DMS153 (cell line): ENCODE measurements at regions not wholly inside any gene's neighbourhood (a gene's known extent, or its start where the extent isn't known, plus 50 kb on each side); places are given as distances from the start of the nearest gene placed in this dataset.
"Not testable (repeated sequence)": the region's sequence is repeated elsewhere in the genome, so short reads cannot be mapped to it uniquely, and the experiment has no call there.

ENCODE experiments used
- DNase-seq: peaks from one replicate; lab custom pipeline; 2025; lab: John Stamatoyannopoulos, UW

GRCh38 chr3:74053970-74054516 is 429.3 kb upstream of the PDZRN3 start:
- no peak for DNase-seq

DNA sequence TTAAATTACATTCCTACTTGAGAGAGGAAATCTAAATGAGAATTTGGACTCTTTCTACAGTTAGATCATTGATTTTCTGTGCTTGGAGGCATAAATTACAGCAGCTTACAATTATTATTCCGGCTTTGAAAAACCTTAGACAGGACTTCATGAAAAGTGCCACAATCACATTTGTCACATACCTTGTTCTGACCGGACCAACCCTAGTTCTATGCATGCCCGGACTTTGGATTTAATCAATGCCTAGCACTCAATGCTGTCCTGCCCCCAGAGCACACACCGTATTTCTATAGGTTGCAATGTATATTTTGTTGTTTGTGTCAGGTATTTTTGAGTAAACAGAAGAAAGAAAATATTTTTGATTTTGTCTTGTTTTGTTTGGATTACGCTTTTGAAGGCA is 424.7 kb upstream of the PDZRN3 start:
- DNase-seq, result no peak

DNA sequence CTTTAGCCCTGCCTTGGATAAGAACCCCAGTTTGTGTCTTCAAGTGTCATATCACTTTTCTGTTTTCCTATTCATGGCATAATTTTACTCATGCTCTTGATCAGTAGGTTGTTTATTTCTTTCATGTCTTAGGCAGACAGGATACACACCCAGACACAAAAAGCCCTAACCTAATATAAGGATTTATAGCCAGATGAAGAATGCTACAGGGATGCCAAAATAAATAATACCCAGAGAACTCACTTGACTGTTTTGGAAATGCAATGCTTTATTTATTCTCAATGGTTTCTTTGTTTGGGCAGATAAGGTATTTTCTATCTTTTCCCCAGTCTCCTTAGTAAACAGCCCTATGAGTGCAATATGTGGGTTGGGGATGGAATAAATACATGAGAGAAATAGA is 424.0 kb upstream of the PDZRN3 start:
- DNase-seq, result no peak

DNA sequence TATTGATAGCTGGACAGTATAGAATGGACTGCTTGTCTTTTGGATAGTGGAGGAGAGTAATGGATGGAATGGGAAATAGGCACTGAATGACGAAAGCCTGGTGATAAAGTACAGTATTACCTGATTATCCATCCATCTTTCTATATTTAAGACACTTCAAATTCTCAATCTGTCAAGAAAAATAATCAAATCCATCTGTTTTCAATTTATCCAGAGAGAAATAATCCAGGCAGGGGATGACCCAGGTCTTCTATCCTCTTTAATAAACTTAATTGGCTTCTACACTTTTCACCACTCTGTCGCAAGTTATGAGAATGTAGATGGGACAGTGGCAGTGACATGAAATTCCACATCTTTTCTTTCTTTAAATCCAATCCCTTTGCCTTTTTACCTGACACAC is 420.3 kb upstream of the PDZRN3 start:
- DNase-seq, result no peak

- DNase-seq, result peak; percentile 9
These were observed 416.4 kb upstream of the PDZRN3 start for GRCh38 chr3:74041068-74041675.

- DNase-seq, result no peak
These were observed 414.4 kb upstream of the PDZRN3 start for GRCh38 chr3:74039105-74039504.

DNA sequence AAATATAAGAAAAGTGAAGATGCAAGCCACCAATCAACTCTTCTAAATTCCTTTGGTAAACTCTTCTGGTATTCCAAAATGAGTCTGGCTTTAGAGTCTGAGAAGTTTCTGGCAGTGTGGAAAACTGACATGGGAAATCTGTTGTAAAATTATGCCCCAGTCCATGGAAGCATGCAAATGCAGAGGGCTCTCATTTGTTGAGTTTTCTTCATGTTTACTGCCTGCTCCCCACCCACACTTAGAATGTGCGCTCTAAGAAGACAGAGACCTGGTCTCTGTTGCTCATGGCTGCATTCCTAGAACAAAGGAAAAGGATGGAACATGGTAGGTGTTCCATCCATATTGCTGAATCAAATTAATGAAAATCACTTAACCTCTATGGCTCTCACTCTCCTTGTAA is 411.8 kb upstream of the PDZRN3 start:
- no peak for DNase-seq

- no peak for DNase-seq
These were observed 411.4 kb upstream of the PDZRN3 start for GRCh38 chr3:74036102-74036501.

- DNase-seq, result no peak
These were observed 409.1 kb upstream of the PDZRN3 start for GRCh38 chr3:74033806-74034205.

DNA sequence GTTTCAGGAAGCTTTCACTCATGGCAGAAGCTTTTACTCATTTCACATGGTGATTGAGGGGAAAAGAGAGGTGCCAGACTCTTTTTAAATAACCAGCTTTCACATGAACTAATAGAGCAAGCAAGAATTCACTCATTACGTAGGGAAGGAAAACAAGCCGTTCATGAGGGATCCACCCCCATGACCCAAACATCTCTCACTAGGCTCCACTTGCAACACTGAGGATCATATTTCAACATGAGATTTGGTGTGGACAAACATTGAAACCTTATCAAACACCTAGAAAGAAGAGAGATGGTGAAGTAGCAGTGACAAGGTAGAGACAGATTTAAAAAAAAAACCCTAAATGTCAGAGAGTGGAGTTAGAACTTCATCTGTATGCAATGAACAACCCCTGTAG is 408.6 kb upstream of the PDZRN3 start:
- DNase-seq, result no peak

GRCh38 chr3:74027121-74027520 is 402.4 kb upstream of the PDZRN3 start:
- no peak for DNase-seq

DNA sequence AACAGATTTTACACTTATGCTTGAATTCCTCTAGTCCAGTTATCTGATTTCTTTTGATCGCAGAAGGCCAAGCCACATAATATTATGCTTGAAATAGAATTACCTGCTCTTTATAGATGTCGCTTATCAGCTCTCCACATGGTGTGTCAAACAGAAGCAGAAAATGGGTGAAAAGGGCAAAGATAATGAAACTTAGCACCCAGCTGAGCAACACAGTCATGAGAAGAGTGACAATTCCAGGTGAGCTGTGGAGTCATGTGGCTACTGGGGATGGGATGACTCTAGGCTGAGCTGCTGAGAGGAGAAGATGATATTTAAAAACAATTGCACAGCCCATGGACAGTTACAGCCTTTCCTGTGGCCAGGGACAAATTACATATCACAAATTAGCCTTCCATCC is 398.7 kb upstream of the PDZRN3 start:
- no peak for DNase-seq

DNA sequence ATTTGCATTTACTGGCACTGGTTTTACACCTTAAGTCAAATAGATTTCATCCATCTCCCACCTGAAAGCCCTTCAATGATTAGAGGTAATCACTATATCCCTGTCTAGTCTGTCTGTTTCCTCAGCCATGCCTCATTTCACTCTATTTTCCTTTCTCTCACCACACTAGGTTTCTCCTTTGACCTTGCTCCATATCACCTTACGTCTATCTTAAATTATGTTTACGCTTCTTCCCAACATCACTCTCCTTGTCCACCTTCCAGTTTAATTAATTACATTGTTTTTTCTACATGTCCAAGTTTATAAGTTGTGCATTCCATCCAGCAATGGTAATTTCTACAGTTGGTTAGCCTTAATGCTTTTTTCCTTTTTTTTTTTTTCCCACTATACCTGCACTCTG is 396.7 kb upstream of the PDZRN3 start:
- DNase-seq, result no peak

DNA sequence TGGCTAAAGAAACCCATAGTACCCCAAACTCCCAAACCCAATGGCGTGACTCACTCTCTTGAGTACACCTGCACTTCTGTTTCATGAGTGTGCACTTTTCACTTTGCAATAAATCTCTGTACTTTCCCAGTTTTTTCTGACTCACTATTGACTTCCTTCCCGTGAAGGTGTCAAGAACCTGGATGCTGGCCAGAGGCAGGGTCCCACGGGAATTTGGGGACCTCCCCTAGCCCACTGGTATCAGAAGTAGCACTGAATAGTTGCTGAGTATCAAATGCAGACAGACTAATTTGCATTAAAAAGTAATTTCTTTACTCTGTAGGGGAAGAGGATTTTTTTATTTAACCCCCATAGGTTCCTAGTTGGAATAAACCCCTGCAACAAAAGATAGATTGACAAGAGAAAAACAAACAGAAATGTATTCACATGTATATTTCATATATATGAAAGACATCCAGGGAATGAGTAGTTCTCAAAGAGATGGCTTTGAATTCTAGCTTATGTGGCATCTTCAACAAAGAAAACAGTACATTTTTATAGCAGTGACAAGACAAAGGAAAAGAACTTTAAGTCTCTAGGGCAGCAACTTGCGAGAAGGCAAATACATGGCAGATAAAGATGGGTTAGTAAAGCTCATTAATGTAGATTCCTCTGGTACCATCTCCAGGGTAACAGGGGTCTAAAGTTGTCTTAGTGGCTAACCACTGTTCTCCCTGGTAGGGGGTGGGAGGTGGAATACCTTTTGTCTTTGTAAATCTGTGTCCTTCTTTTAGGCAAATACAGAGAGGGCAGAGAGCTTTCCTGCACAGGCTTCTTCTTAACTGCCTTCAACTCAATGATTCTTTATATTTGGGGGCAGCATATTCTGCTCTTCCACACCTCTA is 385.5 kb upstream of the PDZRN3 start:
- DNase-seq, result peak; percentile 17

- DNase-seq, result no peak
These were observed 379.6 kb upstream of the PDZRN3 start for GRCh38 chr3:74004386-74004785.

DNA sequence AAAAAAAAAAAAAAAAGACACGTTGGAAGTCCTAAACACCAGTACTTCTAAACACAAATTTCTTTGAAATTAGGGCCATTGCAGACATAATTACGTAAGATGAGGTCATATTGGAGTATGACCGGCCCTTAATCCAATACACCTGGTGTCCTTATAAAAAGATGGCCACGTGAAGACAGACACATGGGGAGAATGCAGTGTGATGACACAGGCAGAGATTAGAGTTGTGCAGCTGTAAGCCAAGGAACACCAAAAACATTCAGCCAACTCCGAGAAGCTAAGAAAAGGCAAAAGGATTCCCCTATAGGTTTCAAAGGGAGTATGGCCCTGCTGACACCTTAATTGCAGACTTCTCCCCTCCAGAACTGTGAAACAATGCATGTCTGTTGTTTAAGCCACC is 379.0 kb upstream of the PDZRN3 start:
- no peak for DNase-seq

DNA sequence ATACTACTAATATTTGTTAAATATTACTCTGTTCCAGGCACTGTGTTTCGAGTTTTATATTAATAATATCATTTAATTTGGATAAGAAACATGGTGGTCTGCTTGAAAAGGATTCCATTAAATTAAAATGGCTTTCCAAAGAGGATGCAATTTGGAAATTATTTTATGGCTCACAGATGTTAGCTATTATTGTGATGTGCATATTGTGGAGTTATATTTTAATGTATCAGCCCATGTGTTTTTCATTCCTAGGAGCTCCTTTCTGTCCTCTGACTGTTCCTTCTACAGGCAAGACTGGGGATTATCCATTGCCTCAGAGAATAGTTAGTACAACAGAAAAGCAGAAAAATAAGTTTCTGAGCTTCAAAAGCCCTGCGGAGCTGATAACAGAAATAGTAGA is 376.7 kb upstream of the PDZRN3 start:
- no peak for DNase-seq

DNA sequence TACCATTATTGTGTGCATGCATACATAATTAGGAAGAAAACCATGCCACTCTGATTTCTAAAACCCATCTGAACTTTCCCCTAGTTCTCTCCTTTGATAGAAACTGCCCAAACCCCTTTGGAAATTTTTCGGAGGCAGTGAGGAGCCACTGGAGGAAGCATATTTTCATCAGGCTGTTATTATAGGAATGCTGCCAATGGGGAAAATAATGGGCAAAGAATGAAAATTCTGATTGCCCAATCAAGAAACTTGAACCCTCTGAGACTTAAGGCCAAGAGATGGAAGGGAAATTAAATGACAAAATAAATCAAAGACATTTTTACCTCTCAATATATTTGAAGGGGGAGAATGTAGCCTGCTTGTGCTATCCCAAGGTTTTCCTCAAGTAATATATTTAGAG is 376.0 kb upstream of the PDZRN3 start:
- no peak for DNase-seq

- DNase-seq, result no peak
These were observed 374.8 kb upstream of the PDZRN3 start for GRCh38 chr3:73999501-73999900.

- DNase-seq, result not testable (repeated sequence)
These were observed 365.9 kb upstream of the PDZRN3 start for GRCh38 chr3:73990691-73991090.

- no peak for DNase-seq
These were observed 342.0 kb upstream of the PDZRN3 start for GRCh38 chr3:73966733-73967132.

DNA sequence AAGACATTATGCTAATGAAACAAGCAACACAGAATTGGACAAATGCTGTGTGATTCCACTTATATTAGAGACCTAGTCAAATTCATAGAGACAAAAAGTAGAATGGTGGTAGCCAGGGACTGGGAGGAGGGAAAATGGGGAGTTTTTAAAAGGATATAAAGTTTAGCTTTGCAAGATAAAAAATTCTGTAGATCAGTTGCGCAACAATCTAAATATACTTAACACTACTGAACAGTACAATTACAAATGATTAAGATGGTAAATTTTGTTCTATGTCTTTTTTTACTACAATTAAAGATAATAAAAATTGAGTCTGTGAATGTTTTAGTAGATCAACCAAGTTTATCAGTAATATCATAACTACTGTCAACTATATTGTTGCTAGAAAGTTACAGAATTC is 340.1 kb upstream of the PDZRN3 start:
- no peak for DNase-seq

GRCh38 chr3:73955494-73956070 is 330.8 kb upstream of the PDZRN3 start:
- DNase-seq, result peak; percentile 30
